Adrenal gland (tissue), 5 donors: ENCODE measurements at regions not wholly inside any gene's neighbourhood (a gene's known extent, or its start where the extent isn't known, plus 50 kb on each side); places are given as distances from the start of the nearest gene placed in this dataset.

Experiments
- CTCF ChIP-seq, 6 experiments: fragments of 450-650 bp in 4 of 6; fragments of 200-600 bp in 2 of 6; sonication (generic) in 1 of 6; IDR thresholded peaks; 1 replicate in 5 of 6; 2 replicates in 1 of 6; pipeline versions ENCODE4 v1.5.1 to v1.8.0; 2016 to 2021; ENCODE audit warnings: antibody characterized with exemption in 6 of 6, mild to moderate bottlenecking in 2 of 6, moderate library complexity in 1 of 6
- POLR2A ChIP-seq, 2 donors: fragments of 450-650 bp; IDR thresholded peaks; one replicate each; pipeline ENCODE4 v1.6.1; 2017; ENCODE audit warnings: antibody characterized with exemption in 2 of 2, mild to moderate bottlenecking in 2 of 2, moderate library complexity in 1 of 2
- donor health status: DM: no; HTN: no; CAD: no.

- TF ChIP-seq CTCF (IDR thresholded peaks at IDR 0.05) (no peak), POLR2A (IDR thresholded peaks at IDR 0.05) (no peak)
Measured at GRCh38 chr2:78118037-78118436, 595.9 kb upstream of the LRRTM4 start.
